ENCODE measurements at regions not wholly inside any gene's neighbourhood (a gene's known extent, or its start where the extent isn't known, plus 50 kb on each side); places are given as distances from the start of the nearest gene placed in this dataset.

DNA sequence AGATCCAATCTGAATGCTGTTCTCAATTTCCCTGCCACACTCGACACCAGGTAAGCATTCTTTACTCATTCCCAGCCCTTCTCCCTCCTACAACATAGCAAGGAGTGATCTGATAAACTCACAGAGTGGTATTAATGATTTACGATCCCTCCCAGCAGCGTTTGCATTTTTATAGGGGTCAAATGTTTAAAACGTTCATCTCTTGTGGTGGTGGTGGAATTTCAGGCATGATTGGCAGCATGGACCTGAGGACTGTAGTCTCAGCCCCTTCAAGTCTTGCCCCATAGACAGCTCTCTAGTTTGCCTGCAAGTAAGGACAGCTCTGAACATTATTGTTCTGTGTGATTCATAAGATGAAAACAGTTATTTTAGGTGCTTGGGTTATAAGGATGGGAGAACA, 565.7 kb downstream of the EFNB2 start:
- peak; percentile 83 for DNase-seq

DNA sequence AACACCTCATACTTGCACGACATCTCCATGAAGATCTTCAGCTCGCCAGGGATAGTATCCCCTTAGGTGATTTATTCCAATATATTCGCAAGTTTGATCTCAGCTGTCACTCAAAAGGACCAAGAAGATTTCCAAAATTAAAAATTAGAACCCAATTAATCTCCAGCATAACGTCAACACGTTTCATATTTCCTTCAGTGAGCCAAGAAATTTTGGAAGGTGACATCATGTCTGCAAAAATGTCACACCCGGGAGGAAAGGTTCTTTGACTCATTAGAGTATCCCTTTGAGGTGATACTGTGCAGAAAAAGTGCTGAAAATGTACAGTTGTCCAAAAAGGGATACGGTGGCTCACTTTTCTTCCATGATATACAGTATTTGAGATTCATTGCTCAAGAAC, 569.6 kb downstream of the EFNB2 start:
- no peak for DNase-seq

GRCh38 chr13:105962080-105962479, 573.4 kb downstream of the EFNB2 start:
- DNase-seq, result no peak

GRCh38 chr13:105961438-105961837, 574.0 kb downstream of the EFNB2 start:
- no peak for DNase-seq

- DNase-seq, result no peak
Observed at GRCh38 chr13:105960326-105960725, 575.1 kb downstream of the EFNB2 start.

GRCh38 chr13:105959876-105960275, 575.6 kb downstream of the EFNB2 start:
- DNase-seq, result no peak

DNA sequence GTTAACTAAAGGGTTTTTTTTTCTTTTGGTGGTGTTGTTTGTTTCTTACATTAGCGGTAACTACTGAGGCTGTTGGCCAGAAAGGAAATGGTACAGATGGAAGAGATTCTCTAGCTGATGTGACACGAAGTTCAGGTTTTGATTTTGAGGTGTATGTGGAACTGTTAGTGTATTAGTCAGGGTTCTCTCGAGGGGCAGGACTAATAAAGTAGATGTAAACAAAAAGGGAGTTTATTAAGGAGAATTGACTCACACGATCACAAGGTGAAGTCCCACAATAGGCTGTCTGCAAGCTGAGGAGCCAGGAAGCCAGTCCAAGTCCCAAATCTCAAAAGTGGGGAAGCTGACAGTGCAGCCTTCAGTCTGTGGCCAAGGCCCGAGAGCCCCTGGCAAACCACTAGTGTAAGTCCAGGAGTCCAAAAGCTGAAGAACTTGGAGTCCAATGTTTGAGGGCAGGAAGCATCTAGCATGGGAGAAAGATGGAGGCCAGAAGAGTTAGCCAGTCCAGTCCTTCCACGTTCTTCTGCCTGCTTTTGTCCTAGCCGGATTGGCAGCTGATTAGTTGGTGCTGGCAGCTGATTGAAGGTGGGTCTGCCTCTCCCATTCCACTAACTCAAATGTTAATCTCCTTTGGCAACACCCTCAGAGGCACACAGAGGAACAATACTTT, 577.6 kb downstream of the EFNB2 start:
- DNase-seq, result no peak

DNA sequence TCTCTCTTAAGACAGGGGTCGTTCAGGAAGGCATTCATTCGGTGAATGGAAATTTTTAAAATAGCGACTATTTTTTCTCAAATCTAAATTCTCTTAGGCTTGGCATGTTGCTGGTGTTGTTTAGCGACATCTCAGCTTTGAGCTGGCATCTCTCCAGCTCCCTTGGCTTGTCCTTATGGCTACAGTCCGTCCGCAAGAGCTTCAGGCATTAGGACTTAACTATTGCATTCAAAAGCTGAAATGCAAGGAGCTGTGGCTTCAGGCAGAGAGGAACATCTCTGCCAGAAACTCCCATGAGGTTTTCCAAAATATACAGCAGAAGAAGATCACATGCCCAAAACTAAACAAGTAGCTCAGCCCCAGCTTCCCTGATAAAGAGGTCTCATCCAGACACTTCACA, 578.5 kb downstream of the EFNB2 start:
- DNase-seq, result no peak

DNA sequence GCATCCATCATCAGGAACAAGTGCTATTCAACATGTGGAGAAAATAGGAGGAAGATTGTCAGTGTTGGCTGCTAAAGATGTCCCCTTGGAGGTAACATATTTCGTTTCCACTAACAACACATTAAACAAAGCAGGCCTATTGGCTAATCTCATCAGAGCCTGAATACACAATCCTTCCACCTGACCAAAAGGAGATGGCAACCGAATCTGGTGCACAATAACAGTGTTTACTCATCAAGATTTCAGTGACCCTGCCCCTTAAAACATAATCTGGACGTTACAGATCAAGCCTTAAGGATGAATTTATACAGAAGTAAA, 582.5 kb downstream of the EFNB2 start:
- DNase-seq, result no peak

DNA sequence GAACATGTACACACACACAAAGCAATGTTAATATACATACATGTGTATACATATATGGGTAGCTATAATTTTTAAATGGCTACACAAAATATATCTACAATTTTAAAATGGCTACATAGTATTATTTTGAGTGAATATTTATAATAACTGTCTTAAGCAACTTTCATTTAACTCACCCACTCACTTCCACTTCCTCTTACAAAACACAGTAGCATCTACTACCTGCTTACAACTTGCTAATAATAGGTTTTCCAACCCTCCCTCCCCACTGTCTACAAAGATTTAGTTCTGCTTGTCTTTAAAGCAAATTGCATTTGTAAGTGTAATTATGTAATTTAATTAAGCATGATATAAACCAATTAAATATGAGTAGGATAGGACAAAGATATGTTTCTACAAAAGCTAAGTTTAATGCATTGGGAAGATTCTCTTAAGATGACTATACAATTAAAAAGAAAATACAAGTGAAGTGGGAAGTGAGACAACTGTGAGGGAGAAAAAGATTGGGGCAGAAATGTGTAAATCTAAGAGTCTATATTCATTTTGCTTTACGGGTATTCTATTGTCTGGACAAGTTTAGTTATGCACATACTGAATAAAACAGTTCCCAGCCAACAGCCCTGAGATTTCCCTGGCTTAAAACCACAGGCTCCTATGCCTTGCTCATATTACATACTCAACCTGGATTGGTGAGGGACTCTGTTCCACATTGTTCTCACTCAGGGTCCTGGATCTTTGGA, 583.1 kb downstream of the EFNB2 start:
- DNase-seq, result no peak

DNA sequence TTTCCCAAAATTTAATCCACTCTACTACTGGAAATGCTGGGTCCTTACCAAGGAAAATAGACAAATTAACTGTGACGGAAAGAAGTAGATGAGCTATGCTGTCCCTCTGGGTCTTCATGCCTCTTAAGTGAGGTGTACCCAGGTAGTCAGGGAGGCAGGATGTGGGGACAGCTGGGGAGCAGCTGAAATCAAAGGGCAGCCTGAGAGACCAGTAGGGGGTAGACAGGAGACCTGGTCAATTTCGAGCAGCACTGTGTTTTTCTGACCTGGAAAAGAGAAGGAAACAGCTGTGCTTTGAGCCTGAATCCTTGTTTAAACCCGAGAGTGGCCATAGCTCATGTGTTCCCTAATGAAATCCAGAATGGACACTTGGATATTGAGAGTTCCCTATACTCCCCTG, 587.3 kb downstream of the EFNB2 start:
- DNase-seq, result no peak

DNA sequence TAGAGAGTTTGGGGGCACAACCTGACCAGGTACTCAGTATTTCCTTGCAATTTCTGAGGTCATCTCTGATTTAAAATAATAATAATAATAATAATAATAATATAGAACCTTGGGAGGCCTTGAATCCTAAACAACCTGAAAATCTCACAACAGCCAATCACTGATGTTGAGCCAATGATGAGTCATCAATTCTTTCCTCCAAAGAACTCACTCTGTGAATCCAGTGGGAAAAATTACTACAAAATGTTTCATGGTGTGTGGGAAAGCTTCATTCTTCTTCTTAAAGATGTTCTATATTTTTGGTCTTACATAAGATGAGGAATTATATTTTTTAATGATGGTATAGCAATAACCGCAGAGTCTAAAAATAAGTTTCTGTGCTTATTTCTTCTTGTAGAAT, 594.6 kb downstream of the EFNB2 start:
- DNase-seq, result no peak

GRCh38 chr13:105937451-105937850, 598.0 kb downstream of the EFNB2 start:
- no peak for DNase-seq

DNA sequence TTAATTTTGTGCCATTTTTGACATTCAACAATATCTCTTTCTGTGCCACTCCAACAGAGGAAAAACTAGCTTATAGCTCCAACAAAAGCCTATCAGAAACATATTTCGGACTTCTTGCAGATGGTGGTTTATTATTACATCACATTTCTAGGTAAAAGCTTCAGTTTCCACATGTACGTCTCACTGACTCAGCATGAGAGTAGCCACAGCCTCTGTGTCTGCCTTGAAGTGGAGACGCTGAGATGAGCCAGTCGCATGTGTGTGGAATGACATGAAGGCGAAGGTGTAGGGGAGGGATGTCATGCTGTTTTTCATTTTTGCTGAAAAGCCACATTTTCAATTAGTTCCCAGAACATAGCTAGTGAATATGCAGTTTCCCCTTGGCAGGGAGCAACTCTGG, 598.6 kb downstream of the EFNB2 start:
- DNase-seq, result peak; percentile 78

- no peak for DNase-seq
Observed at GRCh38 chr13:105929505-105929904, 606.0 kb downstream of the EFNB2 start.

- DNase-seq, result no peak
Observed at GRCh38 chr13:105928901-105929300, 606.6 kb downstream of the EFNB2 start.

DNA sequence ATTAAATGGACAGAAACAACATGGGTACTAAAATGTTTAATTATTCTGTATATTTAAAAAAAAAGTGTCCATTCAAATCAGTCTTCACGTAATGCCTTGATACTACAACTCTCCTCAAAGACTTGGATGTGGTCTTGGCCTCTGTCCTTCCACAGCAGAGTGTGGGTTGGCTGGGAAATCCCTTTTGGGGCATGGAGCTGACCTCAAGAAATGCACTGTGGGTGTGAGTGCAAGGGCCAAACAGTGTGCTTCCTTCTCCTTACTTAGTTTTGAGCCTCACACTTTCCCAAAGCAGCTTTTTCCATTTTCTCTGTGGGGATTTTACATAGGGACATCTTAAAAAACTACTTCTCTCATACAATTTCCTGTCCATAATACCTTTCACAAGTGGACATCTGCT, 607.4 kb downstream of the EFNB2 start:
- DNase-seq, result no peak

DNA sequence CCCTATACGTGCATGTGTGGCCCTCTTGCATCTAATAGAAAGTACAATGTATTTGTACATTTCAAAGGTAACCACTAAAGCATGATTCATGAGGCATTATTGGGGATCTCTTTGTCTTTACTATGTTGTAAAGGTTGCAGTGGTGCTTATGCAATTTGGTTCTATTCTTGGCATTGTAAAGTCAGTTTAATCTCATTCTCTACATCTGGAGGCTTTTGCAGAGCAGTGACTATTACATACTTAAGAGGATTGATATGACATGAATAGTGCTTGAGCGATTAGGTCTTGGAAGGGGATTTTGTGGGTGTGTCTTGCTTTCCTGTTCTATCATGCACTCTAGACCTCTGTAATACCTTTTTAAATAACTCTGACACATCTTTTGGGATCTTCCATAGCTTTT, 610.0 kb downstream of the EFNB2 start:
- DNase-seq, result peak; percentile 67

- no peak for DNase-seq
Observed at GRCh38 chr13:105921711-105922110, 613.8 kb downstream of the EFNB2 start.

GRCh38 chr13:105920370-105920769, 615.1 kb downstream of the EFNB2 start:
- peak; percentile 81 for DNase-seq

GRCh38 chr13:105918842-105919741, 616.4 kb downstream of the EFNB2 start:
- DNase-seq, result peak; percentile 80

GRCh38 chr13:105915146-105915850, 620.2 kb downstream of the EFNB2 start:
- no peak for DNase-seq

All from fibroblast of skin of right biceps (primary cell).